ENCODE measurements at regions not wholly inside any gene's neighbourhood (a gene's known extent, or its start where the extent isn't known, plus 50 kb on each side); places are given as distances from the start of the nearest gene placed in this dataset.

GRCh38 chr12:65656891-65657351 is 167.4 kb upstream of the HMGA2 start:
- Histone ChIP-seq H3K27ac (ENCODE audit: low read length) (no peak overlapping the region), H3K9ac (ENCODE audit: low read length) (no peak overlapping the region), H3K79me2 (ENCODE audit: low read length) (no peaks in the 10 kb centered on the region), H3K9me2 (replicated peaks; ENCODE audit: insufficient read depth, low read length) (no peaks in the 10 kb centered on the region), H3K4me1 (ENCODE audit: low read length) (no peaks in the 10 kb centered on the region), H3K4me2 (ENCODE audit: low read depth, low read length) (no peak overlapping the region), H3K36me3 (replicated peaks; ENCODE audit: insufficient read depth, low read length) (no peaks in the 10 kb centered on the region), H4K20me1 (ENCODE audit: insufficient read depth, low read length) (no peaks in the 10 kb centered on the region), H3F3A (ENCODE audit: insufficient read depth, low read length) (no peaks in the 10 kb centered on the region), H3K9me3 (replicated peaks; ENCODE audit: insufficient read depth, low read length) (no peaks in the 10 kb centered on the region), H3K4me3 (ENCODE audit: low read length) (no peak overlapping the region), H2AFZ (ENCODE audit: low read length) (no peak overlapping the region), H3K27me3 (replicated peaks; ENCODE audit: insufficient read depth, low read length) (no peaks in the 10 kb centered on the region)
- DNase-seq, result no peak
- TF ChIP-seq CTCF (IDR thresholded peaks at IDR 0.05; ENCODE audit: low read length), result no peak
- TF ChIP-seq EZH2phosphoT487 (IDR thresholded peaks at IDR 0.05; ENCODE audit: low read length), result no peak

- Histone ChIP-seq H4K20me1 (ENCODE audit: insufficient read depth, low read length) (no peaks in the 10 kb centered on the region), H3F3A (ENCODE audit: insufficient read depth, low read length) (no peaks in the 10 kb centered on the region), H3K9me3 (replicated peaks; ENCODE audit: insufficient read depth, low read length) (no peaks in the 10 kb centered on the region), H3K27me3 (replicated peaks; ENCODE audit: insufficient read depth, low read length) (no peaks in the 10 kb centered on the region), H3K9me2 (replicated peaks; ENCODE audit: insufficient read depth, low read length) (no peaks in the 10 kb centered on the region), H3K36me3 (replicated peaks; ENCODE audit: insufficient read depth, low read length) (no peaks in the 10 kb centered on the region), H3K79me2 (ENCODE audit: low read length) (no peaks in the 10 kb centered on the region), H3K27ac (ENCODE audit: low read length) (no peak overlapping the region), H2AFZ (ENCODE audit: low read length) (no peak overlapping the region), H3K9ac (ENCODE audit: low read length) (no peak overlapping the region), H3K4me3 (ENCODE audit: low read length) (no peak overlapping the region), H3K4me2 (ENCODE audit: low read depth, low read length) (no peak overlapping the region), H3K4me1 (ENCODE audit: low read length) (no peaks in the 10 kb centered on the region)
- TF ChIP-seq CTCF (IDR thresholded peaks at IDR 0.05; ENCODE audit: low read length) (no peak), EZH2phosphoT487 (IDR thresholded peaks at IDR 0.05; ENCODE audit: low read length) (no peak), EZH2 (optimal IDR thresholded peaks at IDR 0.05; ENCODE audit: low read depth, low read length) (no peak)
- DNase-seq, result no peak
Observed at GRCh38 chr12:65657635-65658034, 166.6 kb upstream of the HMGA2 start.

GRCh38 chr12:65658360-65658759 is 165.9 kb upstream of the HMGA2 start:
- H3K4me3 ChIP-seq (ENCODE audit: low read length), result no peak overlapping the region
- no peaks in the 10 kb centered on the region for H4K20me1 ChIP-seq (ENCODE audit: insufficient read depth, low read length)
- H3K4me1 ChIP-seq (ENCODE audit: low read length), result no peaks in the 10 kb centered on the region
- no peak overlapping the region for H3K9ac ChIP-seq (ENCODE audit: low read length)
- no peaks in the 10 kb centered on the region for H3K27me3 ChIP-seq (replicated peaks; ENCODE audit: insufficient read depth, low read length)
- H3K9me2 ChIP-seq (replicated peaks; ENCODE audit: insufficient read depth, low read length), result no peaks in the 10 kb centered on the region
- H2AFZ ChIP-seq (ENCODE audit: low read length), result no peak overlapping the region
- no peak overlapping the region for H3K4me2 ChIP-seq (ENCODE audit: low read depth, low read length)
- TF ChIP-seq CTCF (IDR thresholded peaks at IDR 0.05; ENCODE audit: low read length) (no peak), EZH2 (optimal IDR thresholded peaks at IDR 0.05; ENCODE audit: low read depth, low read length) (no peak), EZH2phosphoT487 (IDR thresholded peaks at IDR 0.05; ENCODE audit: low read length) (no peak)
- DNase-seq, result no peak
- H3F3A ChIP-seq (ENCODE audit: insufficient read depth, low read length), result no peaks in the 10 kb centered on the region
- no peaks in the 10 kb centered on the region for H3K36me3 ChIP-seq (replicated peaks; ENCODE audit: insufficient read depth, low read length)
- no peaks in the 10 kb centered on the region for H3K79me2 ChIP-seq (ENCODE audit: low read length)
- no peak overlapping the region for H3K27ac ChIP-seq (ENCODE audit: low read length)
- no peaks in the 10 kb centered on the region for H3K9me3 ChIP-seq (replicated peaks; ENCODE audit: insufficient read depth, low read length)

Data from MM.1S (cell line).